H1 (cell line): ENCODE measurements at regions not wholly inside any gene's neighbourhood (a gene's known extent, or its start where the extent isn't known, plus 50 kb on each side); places are given as distances from the start of the nearest gene placed in this dataset.

Source experiments
- SUZ12 ChIP-seq: fragments of 200-600 bp; sonication (generic); IDR thresholded peaks from 2 replicates; pipeline ENCODE4 v1.6.1; 2012; ENCODE audit warnings: mild to moderate bottlenecking, inconsistent platforms, low read length, moderate library complexity, mixed read lengths

GRCh38 chr7:50923476-50923875 lies 140.8 kb upstream of the GRB10 start (continued):
- TF ChIP-seq SUZ12 = no peak
